NB4 (cell line): ENCODE measurements at regions not wholly inside any gene's neighbourhood (a gene's known extent, or its start where the extent isn't known, plus 50 kb on each side); places are given as distances from the start of the nearest gene placed in this dataset.

Experiments used
- CTCF ChIP-seq: IDR thresholded peaks from one replicate; pipeline ENCODE4 v1.5.1; 2012; ENCODE audit warnings: low read depth, low read length
- MAX ChIP-seq: IDR thresholded peaks from 2 replicates; pipeline ENCODE4 v1.6.1; 2011; ENCODE audit warnings: low read depth, low read length
- MYC ChIP-seq: IDR thresholded peaks from 2 replicates; pipeline ENCODE4 v1.6.1; 2011; ENCODE audit warnings: low read depth, low read length
- POLR2A ChIP-seq: IDR thresholded peaks from 2 replicates; pipeline ENCODE4 v1.6.1; 2011; ENCODE audit warnings: mild to moderate bottlenecking; ENCODE audit not compliant: insufficient read length; ENCODE audit errors: extremely low read depth

DNA sequence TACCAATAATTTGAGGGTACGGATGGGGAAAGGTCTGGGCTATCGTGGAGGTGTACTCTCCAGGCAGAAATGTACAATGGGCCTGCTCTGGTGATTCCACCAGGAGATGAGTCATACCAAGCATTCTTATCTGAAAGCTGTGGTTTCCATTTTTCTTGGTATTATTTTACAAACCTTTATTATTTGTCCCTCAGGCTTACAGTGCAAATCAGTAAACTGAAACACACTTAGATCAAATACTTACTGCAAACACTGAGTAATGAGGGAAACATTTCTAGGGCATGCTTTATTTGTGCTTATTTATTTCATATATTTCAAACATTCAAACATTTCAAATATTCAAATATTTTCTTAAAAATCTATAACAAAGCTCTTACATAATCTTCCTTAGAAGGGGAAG lies 319.8 kb downstream of the RND3 start:
- TF ChIP-seq CTCF: no peak
- TF ChIP-seq POLR2A: no peak
- TF ChIP-seq MAX: no peak
- TF ChIP-seq MYC: no peak
